ENCODE measurements at regions not wholly inside any gene's neighbourhood (a gene's known extent, or its start where the extent isn't known, plus 50 kb on each side); places are given as distances from the start of the nearest gene placed in this dataset.
A peak's percentile ranks its signal among the peaks of the same experiment; 100 is the strongest.

DNA sequence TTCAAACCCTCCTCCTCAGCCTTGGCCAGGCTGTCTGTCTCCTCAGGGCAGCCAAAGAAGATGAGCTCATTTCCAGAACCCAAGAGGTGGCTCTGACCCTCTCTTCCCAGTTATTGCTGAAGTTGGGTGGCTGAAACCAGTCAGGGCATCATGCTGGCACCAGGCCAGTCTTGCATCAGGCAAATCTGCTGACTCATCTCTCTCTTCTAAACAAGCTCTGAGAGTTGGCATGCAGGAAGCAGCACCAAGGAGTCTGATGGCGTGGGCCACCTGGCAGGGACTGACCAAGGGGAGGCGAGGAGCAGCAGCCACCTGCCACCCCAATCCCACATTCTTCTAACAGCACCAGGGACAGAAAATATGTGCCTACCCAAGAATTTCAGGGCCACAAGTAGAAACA lies 104.8 kb upstream of the ATP1A1 start:
- 48 to 100% (median 71%) methylated on average over 1 to 2 of the region's 2 CpGs for WGBS, 5 donors
- peak; percentile 59 to 68 for DNase-seq
- H3K4me3 ChIP-seq = no peak overlapping the region
- intact Hi-C loops (cut with DNase I; ENCODE audit: low total_unique reads) = no loop called here
- H3K36me3 ChIP-seq = no peaks in the 10 kb centered on the region
- peak in 1 of 3 donors; percentile 4 for TF ChIP-seq POLR2AphosphoS5 (IDR thresholded peaks at IDR 0.05)
- TF ChIP-seq, protein P1, sequence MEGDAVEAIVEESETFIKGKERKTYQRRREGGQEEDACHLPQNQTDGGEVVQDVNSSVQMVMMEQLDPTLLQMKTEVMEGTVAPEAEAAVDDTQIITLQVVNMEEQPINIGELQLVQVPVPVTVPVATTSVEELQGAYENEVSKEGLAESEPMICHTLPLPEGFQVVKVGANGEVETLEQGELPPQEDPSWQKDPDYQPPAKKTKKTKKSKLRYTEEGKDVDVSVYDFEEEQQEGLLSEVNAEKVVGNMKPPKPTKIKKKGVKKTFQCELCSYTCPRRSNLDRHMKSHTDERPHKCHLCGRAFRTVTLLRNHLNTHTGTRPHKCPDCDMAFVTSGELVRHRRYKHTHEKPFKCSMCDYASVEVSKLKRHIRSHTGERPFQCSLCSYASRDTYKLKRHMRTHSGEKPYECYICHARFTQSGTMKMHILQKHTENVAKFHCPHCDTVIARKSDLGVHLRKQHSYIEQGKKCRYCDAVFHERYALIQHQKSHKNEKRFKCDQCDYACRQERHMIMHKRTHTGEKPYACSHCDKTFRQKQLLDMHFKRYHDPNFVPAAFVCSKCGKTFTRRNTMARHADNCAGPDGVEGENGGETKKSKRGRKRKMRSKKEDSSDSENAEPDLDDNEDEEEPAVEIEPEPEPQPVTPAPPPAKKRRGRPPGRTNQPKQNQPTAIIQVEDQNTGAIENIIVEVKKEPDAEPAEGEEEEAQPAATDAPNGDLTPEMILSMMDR (IDR thresholded peaks at IDR 0.05) = no peak
- no peak for TF ChIP-seq EP300 (IDR thresholded peaks at IDR 0.05)
- H3K4me1 ChIP-seq = no peaks in the 10 kb centered on the region
- H3K27ac ChIP-seq = no peak overlapping the region
- no peaks in the 10 kb centered on the region for H3K9me3 ChIP-seq
- no peaks in the 10 kb centered on the region for H3K27me3 ChIP-seq

DNA sequence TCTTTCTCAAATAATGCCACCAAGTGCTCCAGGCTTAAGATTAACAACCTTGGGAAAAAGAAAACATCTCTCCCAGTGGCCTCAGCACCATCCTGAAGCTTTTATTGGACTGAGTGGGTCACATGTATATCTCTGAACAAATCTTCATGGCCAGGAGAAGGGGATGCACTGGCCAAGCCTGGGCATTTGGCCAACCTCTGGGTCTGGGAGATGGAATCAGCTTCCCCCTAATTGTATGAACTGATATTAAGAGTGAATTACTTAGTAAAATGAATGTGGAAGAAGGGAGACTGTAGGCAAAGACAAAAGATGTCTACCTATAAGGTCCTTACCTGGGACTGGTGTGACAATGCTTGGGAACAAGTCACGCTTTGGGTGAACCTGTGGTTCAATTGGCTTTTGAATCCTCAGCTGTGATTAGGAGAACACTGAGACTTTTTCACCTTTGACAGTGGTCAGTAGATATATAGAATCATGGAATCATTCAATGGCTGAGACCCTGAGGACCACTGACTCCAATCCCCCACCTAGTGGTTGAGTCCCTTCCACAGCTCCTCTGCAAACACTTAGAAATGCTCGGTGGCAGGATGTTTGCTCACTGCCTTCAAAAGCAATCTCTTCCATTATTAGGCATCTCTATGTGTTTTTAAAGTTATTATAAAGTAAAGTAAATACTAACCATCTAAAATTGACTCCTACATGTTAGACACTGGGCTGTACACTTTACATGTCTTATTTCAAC lies 102.6 kb upstream of the ATP1A1 start:
- H3K27me3 ChIP-seq = no peaks in the 10 kb centered on the region
- intact Hi-C loops (cut with DNase I; ENCODE audit: low total_unique reads) = no loop called here
- H3K36me3 ChIP-seq = no peaks in the 10 kb centered on the region
- no peak for TF ChIP-seq EP300 (IDR thresholded peaks at IDR 0.05)
- TF ChIP-seq POLR2AphosphoS5 (IDR thresholded peaks at IDR 0.05) = no peak
- TF ChIP-seq, protein P1 (IDR thresholded peaks at IDR 0.05) = no peak
- TF ChIP-seq POLR2A (IDR thresholded peaks at IDR 0.05) = no peak
- H3K4me3 ChIP-seq = no peak overlapping the region
- no peak overlapping the region for H3K27ac ChIP-seq
- WGBS, 5 donors = 52 to 68% (median 63%) methylated on average over 2 of the region's 2 CpGs
- H3K4me1 ChIP-seq = no peaks in the 10 kb centered on the region
- no peak for DNase-seq
- no peaks in the 10 kb centered on the region for H3K9me3 ChIP-seq

- no peaks in the 10 kb centered on the region for H3K9me3 ChIP-seq
Observed at GRCh38 chr1:116273042-116273783, 99.8 kb upstream of the ATP1A1 start.

DNA sequence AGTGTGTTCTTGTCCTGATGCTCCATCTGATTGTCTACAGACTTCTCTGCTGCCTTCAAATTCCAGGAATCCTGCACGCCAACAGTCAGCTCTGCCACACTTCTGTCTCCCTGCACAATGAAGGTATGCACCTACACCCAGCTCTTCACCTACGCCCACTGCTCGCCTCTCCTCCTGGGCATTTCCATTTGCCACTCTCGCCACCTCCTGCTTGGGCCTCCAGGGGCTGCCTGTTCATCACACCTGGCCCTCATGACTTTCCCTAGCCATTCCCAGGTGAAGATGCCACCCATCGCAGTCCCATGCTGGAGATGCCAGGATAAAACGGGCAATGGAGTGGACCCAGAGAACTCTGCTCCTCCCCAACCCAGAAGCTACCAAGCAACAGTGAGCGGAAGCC lies 96.5 kb upstream of the ATP1A1 start:
- 94 to 98% (median 96%) methylated on average over 7 of the region's 7 CpGs for WGBS, 5 donors
- Histone ChIP-seq H3K4me1 (no peaks in the 10 kb centered on the region), H3K36me3 (no peaks in the 10 kb centered on the region), H3K9me3 (no peaks in the 10 kb centered on the region), H3K27ac (no peak overlapping the region), H3K4me3 (no peak overlapping the region), H3K27me3 (peaks cover 0 to 6% (median 0%) of the 10 kb centered on the region in 3 donors)
- no peak for DNase-seq
- TF ChIP-seq POLR2AphosphoS5 (IDR thresholded peaks at IDR 0.05) (no peak), POLR2A (IDR thresholded peaks at IDR 0.05) (no peak), EP300 (IDR thresholded peaks at IDR 0.05) (no peak)
- TF ChIP-seq, protein P1 (IDR thresholded peaks at IDR 0.05) = no peak
- intact Hi-C loops (cut with DNase I; ENCODE audit: low total_unique reads) = no loop called here

More at GRCh38 chr1:116273042-116273783, 99.8 kb upstream of the ATP1A1 start:
- TF ChIP-seq, protein P1 (IDR thresholded peaks at IDR 0.05) = no peak
- TF ChIP-seq EP300 (IDR thresholded peaks at IDR 0.05) = no peak
- TF ChIP-seq POLR2AphosphoS5 (IDR thresholded peaks at IDR 0.05) = no peak
- no peak for TF ChIP-seq POLR2A (IDR thresholded peaks at IDR 0.05)
- Histone ChIP-seq H3K27me3 (peaks cover 0 to 6% (median 0%) of the 10 kb centered on the region in 3 donors), H3K4me1 (no peaks in the 10 kb centered on the region), H3K4me3 (no peak overlapping the region), H3K36me3 (no peaks in the 10 kb centered on the region), H3K27ac (no peak overlapping the region)
- peak in 1 of 2 donors; percentile 26 for DNase-seq
- WGBS, 5 donors = 61 to 78% (median 72%) methylated on average over 7 to 8 of the region's 8 CpGs
- intact Hi-C loops (cut with DNase I; ENCODE audit: low total_unique reads) = no loop called here
